ENCODE measurements at regions not wholly inside any gene's neighbourhood (a gene's known extent, or its start where the extent isn't known, plus 50 kb on each side); places are given as distances from the start of the nearest gene placed in this dataset.

DNA sequence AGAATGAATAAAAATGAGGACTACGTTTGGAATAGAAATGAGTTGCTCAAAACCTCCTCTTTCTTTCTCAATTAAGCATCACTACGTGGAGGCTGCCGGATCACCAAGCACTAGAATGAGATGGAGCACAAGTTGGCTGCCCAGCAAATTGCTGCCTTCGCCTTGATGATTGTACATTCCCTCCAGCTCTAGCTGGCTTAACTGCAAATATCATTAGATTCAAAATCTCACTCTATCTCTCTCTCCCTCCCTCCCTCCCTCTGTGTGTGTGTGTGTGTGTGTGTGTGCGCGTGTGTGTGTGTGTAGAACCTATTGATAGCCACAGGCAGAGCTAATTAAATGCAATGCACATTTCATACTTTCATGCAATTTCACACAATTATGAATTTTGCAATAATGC, 310.7 kb upstream of the CDH4 start:
- CTCF ChIA-PET: no interaction called here
- Mint-ChIP-seq H3K27me3 (no peaks in the 10 kb centered on the region), H3K4me1 (no peaks in the 10 kb centered on the region), H3K4me3 (no peak overlapping the region), H3K36me3 (no peaks in the 10 kb centered on the region), H3K27ac (no peak overlapping the region), H3K9me3 (peaks cover 3% of the 10 kb centered on the region)
- DNase-seq: no peak

DNA sequence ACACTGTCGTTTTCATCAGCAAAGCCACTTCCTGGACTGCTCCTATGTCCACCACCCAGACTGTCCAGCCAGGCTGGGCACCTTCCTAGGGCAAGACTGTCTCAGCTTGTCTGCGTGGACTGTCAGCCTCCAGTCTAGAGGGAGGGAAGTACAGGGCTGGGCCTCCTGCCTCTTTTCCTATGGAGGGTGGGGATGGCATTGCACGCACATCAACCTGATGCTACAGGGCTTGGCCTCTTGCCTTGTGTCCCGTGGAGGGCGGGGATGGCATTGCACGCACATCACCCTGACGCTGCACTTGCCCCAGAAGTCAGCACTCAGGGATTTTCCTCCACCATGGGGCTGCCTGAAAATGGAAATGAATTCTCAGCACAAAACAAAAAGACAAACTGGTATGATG, 304.2 kb upstream of the CDH4 start:
- CTCF ChIA-PET: no interaction called here

GRCh38 chr20:60948224-60948623, 303.8 kb upstream of the CDH4 start:
- H3K4me3 Mint-ChIP-seq: no peak overlapping the region
- no peaks in the 10 kb centered on the region for H3K27me3 Mint-ChIP-seq
- CTCF ChIA-PET: no interaction called here
- H3K4me1 Mint-ChIP-seq: no peaks in the 10 kb centered on the region
- DNase-seq: no peak
- H3K9me3 Mint-ChIP-seq: peaks cover 9% of the 10 kb centered on the region
- H3K27ac Mint-ChIP-seq: no peak overlapping the region
- H3K36me3 Mint-ChIP-seq: no peaks in the 10 kb centered on the region

More for the DNA sequence above, 304.2 kb upstream of the CDH4 start:
- H3K9me3 Mint-ChIP-seq: peaks cover 9% of the 10 kb centered on the region
- no peak overlapping the region for H3K27ac Mint-ChIP-seq
- no peaks in the 10 kb centered on the region for H3K36me3 Mint-ChIP-seq
- no peak overlapping the region for H3K4me3 Mint-ChIP-seq
- no peaks in the 10 kb centered on the region for H3K27me3 Mint-ChIP-seq
- DNase-seq: no peak
- H3K4me1 Mint-ChIP-seq: no peaks in the 10 kb centered on the region

GRCh38 chr20:60950561-60950960, 301.5 kb upstream of the CDH4 start:
- H3K9me3 Mint-ChIP-seq: peaks cover 6% of the 10 kb centered on the region
- CTCF ChIA-PET: no interaction called here
- no peak for DNase-seq
- H3K36me3 Mint-ChIP-seq: no peaks in the 10 kb centered on the region
- H3K27me3 Mint-ChIP-seq: no peaks in the 10 kb centered on the region
- no peak overlapping the region for H3K4me3 Mint-ChIP-seq
- H3K27ac Mint-ChIP-seq: no peak overlapping the region
- no peaks in the 10 kb centered on the region for H3K4me1 Mint-ChIP-seq

- H3K27ac Mint-ChIP-seq: no peak overlapping the region
- no peak overlapping the region for H3K4me3 Mint-ChIP-seq
- no peaks in the 10 kb centered on the region for H3K27me3 Mint-ChIP-seq
- H3K4me1 Mint-ChIP-seq: no peaks in the 10 kb centered on the region
- CTCF ChIA-PET: no interaction called here
- H3K36me3 Mint-ChIP-seq: no peaks in the 10 kb centered on the region
- DNase-seq: no peak
- peaks cover 6% of the 10 kb centered on the region for H3K9me3 Mint-ChIP-seq
These were observed 301.1 kb upstream of the CDH4 start for GRCh38 chr20:60950974-60951373.

- CTCF ChIA-PET: no interaction called here
- H3K27ac Mint-ChIP-seq: no peak overlapping the region
- H3K9me3 Mint-ChIP-seq: peaks cover 6% of the 10 kb centered on the region
- no peaks in the 10 kb centered on the region for H3K4me1 Mint-ChIP-seq
- H3K4me3 Mint-ChIP-seq: no peak overlapping the region
- no peak for DNase-seq
- no peaks in the 10 kb centered on the region for H3K27me3 Mint-ChIP-seq
- no peaks in the 10 kb centered on the region for H3K36me3 Mint-ChIP-seq
These were observed 299.2 kb upstream of the CDH4 start for GRCh38 chr20:60952861-60953260.

DNA sequence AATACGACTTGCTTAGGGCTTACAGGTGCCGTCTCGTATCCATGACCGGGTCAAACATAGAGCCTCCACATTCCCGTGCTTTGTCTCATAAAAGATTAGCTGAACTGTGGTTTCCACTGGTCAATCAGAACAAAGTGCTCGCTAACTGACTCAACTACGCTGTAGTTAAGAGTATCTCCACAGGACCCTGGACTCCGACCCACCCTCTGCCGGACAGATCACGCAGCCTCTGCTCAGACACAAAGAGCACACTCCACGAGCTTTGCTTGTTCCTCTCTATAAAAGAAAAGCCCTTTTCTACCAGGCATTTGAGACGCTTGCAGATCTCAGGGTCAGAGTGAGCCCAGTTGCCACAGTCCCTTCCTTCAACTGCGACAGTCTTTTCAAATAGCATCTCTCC, 298.7 kb upstream of the CDH4 start:
- CTCF ChIA-PET: no interaction called here
- H3K4me1 Mint-ChIP-seq: no peaks in the 10 kb centered on the region
- no peak overlapping the region for H3K4me3 Mint-ChIP-seq
- H3K27me3 Mint-ChIP-seq: no peaks in the 10 kb centered on the region
- H3K9me3 Mint-ChIP-seq: peaks cover 6% of the 10 kb centered on the region
- no peak overlapping the region for H3K27ac Mint-ChIP-seq
- DNase-seq: no peak
- no peaks in the 10 kb centered on the region for H3K36me3 Mint-ChIP-seq

- Mint-ChIP-seq H3K4me1 (no peaks in the 10 kb centered on the region), H3K4me3 (no peak overlapping the region), H3K36me3 (no peaks in the 10 kb centered on the region), H3K27ac (no peak overlapping the region), H3K27me3 (no peaks in the 10 kb centered on the region), H3K9me3 (no peaks in the 10 kb centered on the region)
- no peak for DNase-seq
- CTCF ChIA-PET: no interaction called here
These were observed 296.4 kb upstream of the CDH4 start for GRCh38 chr20:60955706-60956105.

- no peaks in the 10 kb centered on the region for H3K27me3 Mint-ChIP-seq
- H3K4me1 Mint-ChIP-seq: no peaks in the 10 kb centered on the region
- H3K9me3 Mint-ChIP-seq: no peaks in the 10 kb centered on the region
- H3K27ac Mint-ChIP-seq: no peak overlapping the region
- no peak overlapping the region for H3K4me3 Mint-ChIP-seq
- CTCF ChIA-PET: no interaction called here
- H3K36me3 Mint-ChIP-seq: no peaks in the 10 kb centered on the region
- DNase-seq: no peak
These were observed 295.9 kb upstream of the CDH4 start for GRCh38 chr20:60956194-60956593.

- Mint-ChIP-seq H3K4me3 (no peak overlapping the region), H3K27ac (no peak overlapping the region)
- CTCF ChIA-PET: no interaction called here
These were observed 294.4 kb upstream of the CDH4 start for GRCh38 chr20:60957621-60958020.

GRCh38 chr20:60959971-60960370, 292.1 kb upstream of the CDH4 start:
- Mint-ChIP-seq H3K36me3 (no peaks in the 10 kb centered on the region), H3K4me1 (no peaks in the 10 kb centered on the region), H3K4me3 (no peak overlapping the region), H3K27me3 (peaks cover 3% of the 10 kb centered on the region), H3K9me3 (peaks cover under 1% of the 10 kb centered on the region), H3K27ac (no peak overlapping the region)
- CTCF ChIA-PET: no interaction called here
- DNase-seq: no peak

More at GRCh38 chr20:60957621-60958020, 294.4 kb upstream of the CDH4 start:
- Mint-ChIP-seq H3K4me1 (no peaks in the 10 kb centered on the region), H3K27me3 (no peaks in the 10 kb centered on the region), H3K36me3 (no peaks in the 10 kb centered on the region), H3K9me3 (no peaks in the 10 kb centered on the region)
- DNase-seq: no peak

DNA sequence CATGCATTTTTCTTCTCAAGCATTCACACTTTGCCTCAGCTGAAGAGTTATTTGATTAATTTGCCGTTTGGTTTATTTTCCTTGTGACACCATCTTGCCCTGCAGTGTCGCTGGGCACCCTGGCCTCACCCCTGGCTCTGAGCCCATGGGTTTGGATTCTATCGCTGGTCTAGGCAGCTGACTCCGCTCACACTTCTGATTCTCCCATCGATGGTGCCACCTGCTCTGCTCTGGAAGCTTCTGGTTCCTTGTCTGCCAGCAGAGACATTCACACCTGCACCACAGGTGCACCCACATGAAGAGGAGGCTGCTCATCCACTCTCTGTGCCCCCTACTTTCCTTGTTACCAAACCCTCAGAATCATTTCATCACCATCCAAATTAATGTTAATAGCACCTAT, 291.6 kb upstream of the CDH4 start:
- CTCF ChIA-PET: no interaction called here
- peaks cover 3% of the 10 kb centered on the region for H3K27me3 Mint-ChIP-seq
- H3K36me3 Mint-ChIP-seq: no peaks in the 10 kb centered on the region
- no peaks in the 10 kb centered on the region for H3K4me1 Mint-ChIP-seq
- DNase-seq: no peak
- H3K9me3 Mint-ChIP-seq: peaks cover 2% of the 10 kb centered on the region
- no peak overlapping the region for H3K4me3 Mint-ChIP-seq
- H3K27ac Mint-ChIP-seq: no peak overlapping the region

GRCh38 chr20:60961551-60961950, 290.5 kb upstream of the CDH4 start:
- Mint-ChIP-seq H3K36me3 (no peaks in the 10 kb centered on the region), H3K27me3 (peaks cover 3% of the 10 kb centered on the region), H3K4me3 (no peak overlapping the region), H3K4me1 (no peaks in the 10 kb centered on the region), H3K9me3 (peaks cover 2% of the 10 kb centered on the region), H3K27ac (no peak overlapping the region)
- no peak for DNase-seq
- CTCF ChIA-PET: no interaction called here

- CTCF ChIA-PET: no interaction called here
- Mint-ChIP-seq H3K9me3 (peaks cover 6% of the 10 kb centered on the region), H3K27ac (no peak overlapping the region), H3K27me3 (peaks cover 3% of the 10 kb centered on the region), H3K4me1 (no peaks in the 10 kb centered on the region), H3K4me3 (no peak overlapping the region), H3K36me3 (no peaks in the 10 kb centered on the region)
- DNase-seq: no peak
These were observed 289.6 kb upstream of the CDH4 start for GRCh38 chr20:60962367-60963045.

- Mint-ChIP-seq H3K27ac (no peak overlapping the region), H3K27me3 (peaks cover 3% of the 10 kb centered on the region), H3K36me3 (no peaks in the 10 kb centered on the region), H3K4me1 (no peaks in the 10 kb centered on the region), H3K4me3 (no peak overlapping the region), H3K9me3 (peaks cover 6% of the 10 kb centered on the region)
- no peak for DNase-seq
- CTCF ChIA-PET: no interaction called here
These were observed 288.9 kb upstream of the CDH4 start for GRCh38 chr20:60963146-60963545.

GRCh38 chr20:60964911-60965310, 287.1 kb upstream of the CDH4 start:
- no peaks in the 10 kb centered on the region for H3K36me3 Mint-ChIP-seq
- H3K27me3 Mint-ChIP-seq: peaks cover 3% of the 10 kb centered on the region
- CTCF ChIA-PET: no interaction called here
- DNase-seq: no peak
- H3K4me3 Mint-ChIP-seq: no peak overlapping the region
- H3K27ac Mint-ChIP-seq: no peak overlapping the region
- H3K4me1 Mint-ChIP-seq: no peaks in the 10 kb centered on the region
- H3K9me3 Mint-ChIP-seq: peaks cover 10% of the 10 kb centered on the region

Data from activated naive CD4-positive, alpha-beta T cell treated with anti-CD3 and anti-CD28 coated beads, Interleukin-2, amount 10 ng/mL, durations not matched to agents 7 days and 5 days (primary cell).